Lower lobe of right lung (tissue), 2 donors: ENCODE measurements at regions not wholly inside any gene's neighbourhood (a gene's known extent, or its start where the extent isn't known, plus 50 kb on each side); places are given as distances from the start of the nearest gene placed in this dataset.

ENCODE experiments used
- ATAC-seq, 2 donors: fragments of 200-7000 bp; cut with Tn5 transposase; one replicate each; pipeline ENCODE4 v1.9.1; 2020 to 2022; ENCODE audit warnings: mild to moderate bottlenecking in 2 of 2, moderate library complexity in 2 of 2
- DNase-seq: peaks from one replicate; pipeline ENCODE4 v3.0.0-alpha.2; 2020
- H3K27ac ChIP-seq: fragments of 200-600 bp; one replicate; pipeline ENCODE4 v1.8.0; 2022
- H3K27me3 ChIP-seq: fragments of 200-600 bp; one replicate; pipeline ENCODE4 v1.8.0; 2022; ENCODE audit warnings: low read depth
- H3K36me3 ChIP-seq: fragments of 200-600 bp; one replicate; pipeline ENCODE4 v1.8.0; 2022; ENCODE audit warnings: mild to moderate bottlenecking
- H3K4me1 ChIP-seq: fragments of 200-600 bp; one replicate; pipeline ENCODE4 v1.8.0; 2022
- H3K4me3 ChIP-seq: fragments of 200-600 bp; one replicate; pipeline ENCODE4 v1.8.0; 2022; ENCODE audit warnings: mild to moderate bottlenecking
- H3K9me3 ChIP-seq: fragments of 200-600 bp; one replicate; pipeline ENCODE4 v1.8.0; 2022
- CTCF ChIP-seq: fragments of 200-600 bp; IDR thresholded peaks from one replicate; pipeline ENCODE4 v1.8.0; 2022; ENCODE audit warnings: antibody characterized with exemption, mild to moderate bottlenecking
- intact Hi-C: fragments of 100-400 bp; cut with DNase I; formaldehyde crosslinking; loops from one replicate; pipeline ENCODE4 v1.11.0; 2022
- donor health status: DM: no; HTN: yes; CAD: no; lungs with severe emphysema.

- Histone ChIP-seq H3K36me3 (no peaks in the 10 kb centered on the region), H3K9me3 (no peaks in the 10 kb centered on the region), H3K27ac (no peak overlapping the region), H3K27me3 (no peaks in the 10 kb centered on the region), H3K4me1 (no peaks in the 10 kb centered on the region), H3K4me3 (no peak overlapping the region)
- ATAC-seq (no peak), DNase-seq (no peak)
- no peak for TF ChIP-seq CTCF
- intact Hi-C loops = no loop called here
These were observed 148.7 kb downstream of the NDUFA10 start for GRCh38 chr2:239876271-239876947.

GRCh38 chr2:239874636-239875356, 150.3 kb downstream of the NDUFA10 start:
- DNase-seq (no peak), ATAC-seq (no peak)
- Histone ChIP-seq H3K36me3 (no peaks in the 10 kb centered on the region), H3K4me3 (no peak overlapping the region), H3K27ac (no peak overlapping the region), H3K9me3 (no peaks in the 10 kb centered on the region), H3K4me1 (no peaks in the 10 kb centered on the region), H3K27me3 (no peaks in the 10 kb centered on the region)
- intact Hi-C loops = no loop called here
- TF ChIP-seq CTCF = no peak

- no peak for ATAC-seq
- Histone ChIP-seq H3K9me3 (no peaks in the 10 kb centered on the region), H3K4me1 (no peaks in the 10 kb centered on the region), H3K4me3 (no peak overlapping the region), H3K27me3 (no peaks in the 10 kb centered on the region), H3K36me3 (no peaks in the 10 kb centered on the region), H3K27ac (no peak overlapping the region)
- intact Hi-C loops = no loop called here
- TF ChIP-seq CTCF = no peak
- DNase-seq = no peak
These were observed 151.2 kb downstream of the NDUFA10 start for GRCh38 chr2:239873656-239874635.

- H3K9me3 ChIP-seq = no peaks in the 10 kb centered on the region
- intact Hi-C loops = no loop called here
- no peak for DNase-seq
These were observed 153.4 kb downstream of the NDUFA10 start for GRCh38 chr2:239871481-239872435.

More at GRCh38 chr2:239871481-239872435, 153.4 kb downstream of the NDUFA10 start:
- no peaks in the 10 kb centered on the region for H3K27me3 ChIP-seq
- no peak for ATAC-seq
- no peaks in the 10 kb centered on the region for H3K36me3 ChIP-seq
- no peaks in the 10 kb centered on the region for H3K4me1 ChIP-seq
- no peak for TF ChIP-seq CTCF
- H3K4me3 ChIP-seq = no peak overlapping the region
- no peak overlapping the region for H3K27ac ChIP-seq
